H1 (cell line): ENCODE measurements at regions not wholly inside any gene's neighbourhood (a gene's known extent, or its start where the extent isn't known, plus 50 kb on each side); places are given as distances from the start of the nearest gene placed in this dataset.

Source experiments
- ASH2L ChIP-seq: fragments of 200-600, 300-600 bp; sonication (generic); IDR thresholded peaks from one replicate; pipeline ENCODE4 v1.7.1; 2017; ENCODE audit warnings: low read length
- CBX5 ChIP-seq: fragments of 300-800, 300-1000 bp; sonication (generic); IDR thresholded peaks from 2 replicates; pipeline ENCODE4 v1.7.1; 2016; ENCODE audit warnings: antibody characterized with exemption, low read length, low read depth
- CREB1 ChIP-seq: IDR thresholded peaks from 2 replicates; pipeline ENCODE4 v1.6.1; 2012; ENCODE audit warnings: inconsistent platforms
- TF ChIP-seq, protein P1 (sequence below), 3 experiments: IDR thresholded peaks; 1 replicate in 2 of 3; 2 replicates in 1 of 3; pipeline versions ENCODE4 v1.5.1 to v1.6.1; 2011; ENCODE audit warnings: low read length in 3 of 3, mild to moderate bottlenecking in 3 of 3, inconsistent platforms in 2 of 3, low read depth in 1 of 3, moderate library complexity in 1 of 3; ENCODE audit not compliant: insufficient read depth in 1 of 3; ENCODE audit errors: control extremely low read depth in 1 of 3

GRCh38 chr14:98189511-98189910, 1082.5 kb downstream of the BCL11B start:
- TF ChIP-seq ASH2L (no peak), CREB1 (no peak), CBX5 (no peak)
- TF ChIP-seq, protein P1, sequence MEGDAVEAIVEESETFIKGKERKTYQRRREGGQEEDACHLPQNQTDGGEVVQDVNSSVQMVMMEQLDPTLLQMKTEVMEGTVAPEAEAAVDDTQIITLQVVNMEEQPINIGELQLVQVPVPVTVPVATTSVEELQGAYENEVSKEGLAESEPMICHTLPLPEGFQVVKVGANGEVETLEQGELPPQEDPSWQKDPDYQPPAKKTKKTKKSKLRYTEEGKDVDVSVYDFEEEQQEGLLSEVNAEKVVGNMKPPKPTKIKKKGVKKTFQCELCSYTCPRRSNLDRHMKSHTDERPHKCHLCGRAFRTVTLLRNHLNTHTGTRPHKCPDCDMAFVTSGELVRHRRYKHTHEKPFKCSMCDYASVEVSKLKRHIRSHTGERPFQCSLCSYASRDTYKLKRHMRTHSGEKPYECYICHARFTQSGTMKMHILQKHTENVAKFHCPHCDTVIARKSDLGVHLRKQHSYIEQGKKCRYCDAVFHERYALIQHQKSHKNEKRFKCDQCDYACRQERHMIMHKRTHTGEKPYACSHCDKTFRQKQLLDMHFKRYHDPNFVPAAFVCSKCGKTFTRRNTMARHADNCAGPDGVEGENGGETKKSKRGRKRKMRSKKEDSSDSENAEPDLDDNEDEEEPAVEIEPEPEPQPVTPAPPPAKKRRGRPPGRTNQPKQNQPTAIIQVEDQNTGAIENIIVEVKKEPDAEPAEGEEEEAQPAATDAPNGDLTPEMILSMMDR (IDR thresholded peaks at IDR 0.05; ENCODE audit: control extremely low read depth in 1 of 3, insufficient read depth in 1 of 3, low read depth in 1 of 3, low read length in 3 of 3) = no peak
